ENCODE measurements at regions not wholly inside any gene's neighbourhood (a gene's known extent, or its start where the extent isn't known, plus 50 kb on each side); places are given as distances from the start of the nearest gene placed in this dataset.

GRCh38 chr3:76495216-76495615 lies 544.7 kb upstream of the ROBO2 start:
- TF ChIP-seq POLR2AphosphoS5 (IDR thresholded peaks at IDR 0.05; ENCODE audit: low read depth, low read length) (no peak), REST (IDR thresholded peaks at IDR 0.05; ENCODE audit: insufficient read depth in 1 of 2, low read depth in 2 of 2, low read length in 2 of 2) (no peak), SIN3A (IDR thresholded peaks at IDR 0.05; ENCODE audit: borderline replicate concordance, insufficient read depth, low read length) (no peak), TAF1 (IDR thresholded peaks at IDR 0.05; ENCODE audit: borderline replicate concordance, insufficient read depth, low read length) (no peak), FOXP2 (optimal IDR thresholded peaks at IDR 0.05; ENCODE audit: borderline replicate concordance, extremely low read depth, extremely low read length, insufficient read depth) (no peak)

GRCh38 chr3:76497636-76498035 lies 542.3 kb upstream of the ROBO2 start:
- TF ChIP-seq TAF1 (IDR thresholded peaks at IDR 0.05; ENCODE audit: borderline replicate concordance, insufficient read depth, low read length) (no peak), SIN3A (IDR thresholded peaks at IDR 0.05; ENCODE audit: borderline replicate concordance, insufficient read depth, low read length) (no peak), POLR2AphosphoS5 (IDR thresholded peaks at IDR 0.05; ENCODE audit: low read depth, low read length) (no peak), REST (IDR thresholded peaks at IDR 0.05; ENCODE audit: insufficient read depth in 1 of 2, low read depth in 2 of 2, low read length in 2 of 2) (no peak)

- TF ChIP-seq REST (IDR thresholded peaks at IDR 0.05; ENCODE audit: insufficient read depth in 1 of 2, low read depth in 2 of 2, low read length in 2 of 2): no peak
- no peak for TF ChIP-seq TAF1 (IDR thresholded peaks at IDR 0.05; ENCODE audit: borderline replicate concordance, insufficient read depth, low read length)
- TF ChIP-seq SIN3A (IDR thresholded peaks at IDR 0.05; ENCODE audit: borderline replicate concordance, insufficient read depth, low read length): no peak
- no peak for TF ChIP-seq POLR2AphosphoS5 (IDR thresholded peaks at IDR 0.05; ENCODE audit: low read depth, low read length)
- no peak for TF ChIP-seq FOXP2 (optimal IDR thresholded peaks at IDR 0.05; ENCODE audit: borderline replicate concordance, extremely low read depth, extremely low read length, insufficient read depth)
Observed at GRCh38 chr3:76500746-76501275, 539.1 kb upstream of the ROBO2 start.

- no peak for TF ChIP-seq FOXP2 (optimal IDR thresholded peaks at IDR 0.05; ENCODE audit: borderline replicate concordance, extremely low read depth, extremely low read length, insufficient read depth)
- TF ChIP-seq SIN3A (IDR thresholded peaks at IDR 0.05; ENCODE audit: borderline replicate concordance, insufficient read depth, low read length): no peak
- no peak for TF ChIP-seq TAF1 (IDR thresholded peaks at IDR 0.05; ENCODE audit: borderline replicate concordance, insufficient read depth, low read length)
- TF ChIP-seq POLR2AphosphoS5 (IDR thresholded peaks at IDR 0.05; ENCODE audit: low read depth, low read length): no peak
- no peak for TF ChIP-seq REST (IDR thresholded peaks at IDR 0.05; ENCODE audit: insufficient read depth in 1 of 2, low read depth in 2 of 2, low read length in 2 of 2)
Observed at GRCh38 chr3:76501315-76501714, 538.6 kb upstream of the ROBO2 start.

- no peak for TF ChIP-seq POLR2AphosphoS5 (IDR thresholded peaks at IDR 0.05; ENCODE audit: low read depth, low read length)
- no peak for TF ChIP-seq SIN3A (IDR thresholded peaks at IDR 0.05; ENCODE audit: borderline replicate concordance, insufficient read depth, low read length)
- no peak for TF ChIP-seq REST (IDR thresholded peaks at IDR 0.05; ENCODE audit: insufficient read depth in 1 of 2, low read depth in 2 of 2, low read length in 2 of 2)
- no peak for TF ChIP-seq FOXP2 (optimal IDR thresholded peaks at IDR 0.05; ENCODE audit: borderline replicate concordance, extremely low read depth, extremely low read length, insufficient read depth)
- no peak for TF ChIP-seq TAF1 (IDR thresholded peaks at IDR 0.05; ENCODE audit: borderline replicate concordance, insufficient read depth, low read length)
Observed at GRCh38 chr3:76502076-76502475, 537.8 kb upstream of the ROBO2 start.
